GM12878 (cell line): ENCODE measurements at regions not wholly inside any gene's neighbourhood (a gene's known extent, or its start where the extent isn't known, plus 50 kb on each side); places are given as distances from the start of the nearest gene placed in this dataset.

ENCODE experiments used
- ATAC-seq: fragments of 200-7000 bp; cut with Tn5 transposase; 3 replicates; pipeline ENCODE4 v1.9.1; 2020; ENCODE audit warnings: mild to moderate bottlenecking, moderate library complexity
- BruUV-seq: library from RNA; stranded (reverse); fragments of 400-500 nt; replicated peaks from 2 replicates; lab custom pipeline; 2021; lab: Mats Ljungman, UMichigan
- CTCF ChIA-PET: fragments of 300-600 bp; sonication (Branson Sonifier 250); formaldehyde crosslinking; extraction: SDS; loops from one replicate; lab custom pipeline; 2021; ENCODE audit warnings: inconsistent platforms; lab: Yijun Ruan, JAX
- POLR2A ChIA-PET: fragments of 350-600 bp; formaldehyde crosslinking; extraction: SDS; loops from one replicate; lab custom pipeline; 2021; ENCODE audit warnings: inconsistent platforms; lab: Charles Lee
- RAD21 ChIA-PET: fragments of 300-600 bp; sonication (Branson Sonifier 250); formaldehyde crosslinking; loops from one replicate; lab custom pipeline; 2023; ENCODE audit warnings: antibody characterized with exemption; ENCODE audit not compliant: unreplicated experiment; lab: Charles Lee
- SMC1A ChIA-PET: fragments of 300-600 bp; sonication (Branson Sonifier 250); formaldehyde crosslinking; loops from one replicate; lab custom pipeline; 2023; ENCODE audit not compliant: unreplicated experiment, uncharacterized antibody; lab: Charles Lee
- DNase-seq: peaks from one replicate; pipeline ENCODE4 v3.0.0-alpha.2; 2011; ENCODE audit warnings: low read depth, low spot score
- FAIRE-seq: peaks from 3 replicates; lab custom pipeline; 2011; peaks lifted over from hg19 to GRCh38; lab: Jason Lieb, UNC
- H2AFZ ChIP-seq: 2 replicates; pipeline ENCODE4 v1.6.0; 2011; ENCODE audit warnings: low read depth, low read length, control low read depth; ENCODE audit not compliant: control insufficient read depth
- H3K27ac ChIP-seq: 2 replicates; pipeline ENCODE4 v1.5.1; 2011; ENCODE audit warnings: control low read depth; ENCODE audit not compliant: control insufficient read depth, insufficient read depth
- H3K27me3 ChIP-seq, 2 experiments: replicated peaks in 1 of 2; 2 replicates each; pipeline versions ENCODE4 v1.6.0 to v1.6.1; 2011; ENCODE audit warnings: low read length in 1 of 2; ENCODE audit not compliant: control insufficient read depth in 2 of 2, insufficient read depth in 2 of 2
- H3K36me3 ChIP-seq, 2 experiments: 2 replicates each; pipeline ENCODE4 v1.5.1; 2011; ENCODE audit warnings: low read length in 1 of 2; ENCODE audit not compliant: control insufficient read depth in 2 of 2, insufficient read depth in 2 of 2
- H3K4me1 ChIP-seq: 2 replicates; pipeline ENCODE4 v1.6.1; 2011; ENCODE audit warnings: mild to moderate bottlenecking, low read length, moderate library complexity, mixed read lengths; ENCODE audit not compliant: control insufficient read depth, insufficient read depth
- H3K4me2 ChIP-seq: 2 replicates; pipeline ENCODE4 v1.6.0; 2011; ENCODE audit warnings: control low read depth; ENCODE audit not compliant: control insufficient read depth, insufficient read depth
- H3K4me3 ChIP-seq: fragments of 200-600 bp; sonication (generic); 2 replicates; pipeline ENCODE4 v1.5.1; 2016
- H3K79me2 ChIP-seq: 2 replicates; pipeline ENCODE4 v1.6.0; 2011; ENCODE audit warnings: low read length; ENCODE audit not compliant: control insufficient read depth, insufficient read depth
- H3K9ac ChIP-seq: 2 replicates; pipeline ENCODE4 v1.8.0; 2011; ENCODE audit warnings: low read length, control low read depth, mixed read lengths; ENCODE audit not compliant: control insufficient read depth, insufficient read depth
- H3K9me3 ChIP-seq: replicated peaks from 3 replicates; pipeline ENCODE4 v1.5.1; 2011; ENCODE audit warnings: mild to moderate bottlenecking, low read length; ENCODE audit not compliant: control insufficient read depth, insufficient read depth
- H4K20me1 ChIP-seq: 2 replicates; pipeline ENCODE4 v1.6.0; 2011; ENCODE audit not compliant: control insufficient read depth, insufficient read depth
- ASH2L ChIP-seq: fragments of 300-600, 200-600 bp; sonication (generic); IDR thresholded peaks from 2 replicates; pipeline ENCODE4 v1.6.1; 2017; ENCODE audit warnings: low read depth, mild to moderate bottlenecking, borderline replicate concordance
- ELK1 ChIP-seq: IDR thresholded peaks from 2 replicates; pipeline ENCODE4 v1.6.1; 2012; ENCODE audit warnings: low read depth, low read length, improper control_type of control experiment
- GATAD2B ChIP-seq: fragments of 450-650 bp; conservative IDR thresholded peaks from 2 replicates; pipeline ENCODE4 v1.6.1; 2017; ENCODE audit warnings: low read depth, mild to moderate bottlenecking, moderate library complexity
- HDGF ChIP-seq: fragments of 450-650 bp; IDR thresholded peaks from 2 replicates; pipeline ENCODE4 v1.6.1; 2016; ENCODE audit warnings: antibody characterized with exemption
- HSF1 ChIP-seq: fragments of 150-350 bp; IDR thresholded peaks from 2 replicates; pipeline ENCODE4 v1.6.1; 2014; ENCODE audit warnings: mild to moderate bottlenecking, low read depth, low read length
- IKZF1 ChIP-seq: fragments of 450-650 bp; conservative IDR thresholded peaks from 2 replicates; pipeline ENCODE4 v1.6.1; 2017; ENCODE audit warnings: antibody characterized with exemption, mild to moderate bottlenecking
- IRF5 ChIP-seq: fragments of 450-650 bp; IDR thresholded peaks from 2 replicates; pipeline ENCODE4 v1.6.1; 2017; ENCODE audit warnings: borderline replicate concordance
- JUNB ChIP-seq: IDR thresholded peaks from 2 replicates; pipeline ENCODE4 v1.6.1; 2016; ENCODE audit warnings: antibody characterized with exemption, mild to moderate bottlenecking
- NFIC ChIP-seq: IDR thresholded peaks from 2 replicates; pipeline ENCODE4 v1.6.1; 2012; ENCODE audit warnings: low read depth, mild to moderate bottlenecking, inconsistent platforms, low read length, moderate library complexity
- PAX5 ChIP-seq: IDR thresholded peaks from 2 replicates; pipeline ENCODE4 v1.6.1; 2011; ENCODE audit warnings: low read depth, low read length, borderline replicate concordance
- PAX8 ChIP-seq: fragments of 450-650 bp; IDR thresholded peaks from 2 replicates; pipeline ENCODE4 v1.6.1; 2017; ENCODE audit warnings: mild to moderate bottlenecking, moderate library complexity
- PKNOX1 ChIP-seq: fragments of 450-650 bp; IDR thresholded peaks from 2 replicates; pipeline ENCODE4 v1.6.1; 2016; ENCODE audit warnings: mild to moderate bottlenecking
- TCF12 ChIP-seq: IDR thresholded peaks from 2 replicates; pipeline ENCODE4 v1.6.1; 2011; ENCODE audit warnings: low read depth, mild to moderate bottlenecking, low read length
- ZNF592 ChIP-seq: fragments of 450-650 bp; IDR thresholded peaks from 2 replicates; pipeline ENCODE4 v1.6.1; 2017; ENCODE audit warnings: mild to moderate bottlenecking, moderate library complexity
- WGBS: methylation state at CpG from one replicate; pipeline ENCODE4 v1.1.6; 2016; ENCODE audit warnings: low lambda C conversion rate; ENCODE audit not compliant: insufficient replicate concordance, insufficient coverage; ENCODE audit errors: missing lambda C conversion rate; 5-methylcytosine and 5-hydroxymethylcytosine counted together
- in situ Hi-C: fragments of 300-500 bp; cut with MboI; formaldehyde crosslinking; loops from 9 replicates; pipeline ENCODE4 v1.14.3; 2018; ENCODE audit warnings: mixed read lengths
- intact Hi-C: fragments of 100-400 bp; cut with micrococcal nuclease; formaldehyde crosslinking; loops from one replicate; pipeline ENCODE4 v1.14.2; 2022; ENCODE audit not compliant: unreplicated experiment

- TF ChIP-seq IRF5: no peak
- no peak for TF ChIP-seq TCF12
- no peak for TF ChIP-seq PAX8
- TF ChIP-seq IKZF1: no peak
- no peak for TF ChIP-seq ELK1
- TF ChIP-seq NFIC: no peak
- TF ChIP-seq HSF1: no peak
- TF ChIP-seq JUNB: no peak
- TF ChIP-seq HDGF: no peak
- TF ChIP-seq GATAD2B: no peak
- TF ChIP-seq PAX5: no peak
These were observed 836.7 kb upstream of the FOXG1 start (continued) for GRCh38 chr14:27929797-27930347.

GRCh38 chr14:27938392-27938791, 828.2 kb upstream of the FOXG1 start:
- ChIA-PET RAD21 (no interaction called here), CTCF (no interaction called here), POLR2A (no interaction called here), SMC1A (no interaction called here)
- Histone ChIP-seq H3K4me1 (no peaks in the 10 kb centered on the region), H3K79me2 (no peaks in the 10 kb centered on the region), H3K4me2 (no peak overlapping the region), H3K9ac (no peak overlapping the region), H3K9me3 (no peaks in the 10 kb centered on the region), H3K27ac (no peak overlapping the region), H3K27me3 (no peaks in the 10 kb centered on the region), H3K36me3 (no peaks in the 10 kb centered on the region), H2AFZ (no peak overlapping the region), H4K20me1 (no peaks in the 10 kb centered on the region), H3K4me3 (no peak overlapping the region)
- DNase-seq: no peak
- ATAC-seq: no peak
- intact Hi-C loops: no loop called here
- no TSS peak for BruUV-seq
- in situ Hi-C loops: no loop called here
- FAIRE-seq: no peak
- WGBS: 0% methylated on average over 1 of the region's 1 CpG
- TF ChIP-seq PKNOX1 (no peak), ELK1 (no peak), ZNF592 (no peak), ASH2L (no peak)
